NT2/D1 (cell line): ENCODE measurements at regions not wholly inside any gene's neighbourhood (a gene's known extent, or its start where the extent isn't known, plus 50 kb on each side); places are given as distances from the start of the nearest gene placed in this dataset.

Source experiments
- DNase-seq: peaks from one replicate; pipeline ENCODE4 v3.0.0-alpha.2; 2011; ENCODE audit warnings: low read depth, low spot score
- H3K27me3 ChIP-seq: 2 replicates; pipeline ENCODE4 v1.6.0; 2011; ENCODE audit warnings: mild to moderate bottlenecking; ENCODE audit not compliant: insufficient read length, insufficient read depth
- H3K36me3 ChIP-seq: 2 replicates; pipeline ENCODE4 v1.6.1; 2011; ENCODE audit warnings: mild to moderate bottlenecking, low read length, mixed read lengths; ENCODE audit not compliant: insufficient read depth, insufficient read length
- H3K4me1 ChIP-seq: 2 replicates; pipeline ENCODE4 v1.5.1; 2011; ENCODE audit not compliant: insufficient read depth, insufficient read length
- H3K4me3 ChIP-seq: 2 replicates; pipeline ENCODE4 v1.5.1; 2011; ENCODE audit warnings: low read depth; ENCODE audit not compliant: insufficient read length
- H3K9ac ChIP-seq: 2 replicates; pipeline ENCODE4 v1.6.0; 2011; ENCODE audit warnings: low read depth; ENCODE audit not compliant: insufficient read length
- H3K9me3 ChIP-seq: 2 replicates; pipeline ENCODE4 v1.5.1; 2011; ENCODE audit warnings: mild to moderate bottlenecking, low read length; ENCODE audit not compliant: insufficient read depth
- SUZ12 ChIP-seq: IDR thresholded peaks from 2 replicates; pipeline ENCODE4 v1.6.1; 2011; ENCODE audit not compliant: insufficient read length, insufficient read depth; ENCODE audit errors: extremely low read depth
- YY1 ChIP-seq: IDR thresholded peaks from 2 replicates; pipeline ENCODE4 v1.6.1; 2011; ENCODE audit not compliant: insufficient read length, insufficient read depth
- ZNF274 ChIP-seq: IDR thresholded peaks from 2 replicates; pipeline ENCODE4 v1.6.1; 2011; ENCODE audit warnings: mild to moderate bottlenecking, low read depth, low read length

GRCh38 chr6:33926451-33926850 is 122.6 kb upstream of the MLN start:
- Histone ChIP-seq H3K36me3 (no peaks in the 10 kb centered on the region), H3K9ac (no peak overlapping the region), H3K9me3 (peaks cover 15% of the 10 kb centered on the region), H3K27me3 (no peaks in the 10 kb centered on the region), H3K4me3 (no peak overlapping the region), H3K4me1 (no peaks in the 10 kb centered on the region)
- TF ChIP-seq SUZ12 (no peak), ZNF274 (no peak), YY1 (no peak)
- DNase-seq = no peak

GRCh38 chr6:33925936-33926335 is 122.1 kb upstream of the MLN start:
- H3K36me3 ChIP-seq = no peaks in the 10 kb centered on the region
- no peak overlapping the region for H3K9ac ChIP-seq
- H3K27me3 ChIP-seq = no peaks in the 10 kb centered on the region
- DNase-seq = no peak
- peaks cover 15% of the 10 kb centered on the region for H3K9me3 ChIP-seq
- H3K4me1 ChIP-seq = no peaks in the 10 kb centered on the region
- TF ChIP-seq ZNF274 = no peak
- TF ChIP-seq YY1 = no peak
- no peak for TF ChIP-seq SUZ12
- no peak overlapping the region for H3K4me3 ChIP-seq

GRCh38 chr6:33925210-33925609 is 121.4 kb upstream of the MLN start:
- TF ChIP-seq YY1 (no peak), SUZ12 (no peak), ZNF274 (no peak)
- Histone ChIP-seq H3K27me3 (no peaks in the 10 kb centered on the region), H3K4me1 (no peaks in the 10 kb centered on the region), H3K4me3 (no peak overlapping the region), H3K9ac (no peak overlapping the region), H3K36me3 (no peaks in the 10 kb centered on the region), H3K9me3 (peaks cover 15% of the 10 kb centered on the region)
- DNase-seq = no peak

- TF ChIP-seq YY1 (no peak), ZNF274 (no peak), SUZ12 (no peak)
- no peaks in the 10 kb centered on the region for H3K36me3 ChIP-seq
- DNase-seq = no peak
- no peak overlapping the region for H3K9ac ChIP-seq
- no peaks in the 10 kb centered on the region for H3K27me3 ChIP-seq
- no peak overlapping the region for H3K4me3 ChIP-seq
- no peaks in the 10 kb centered on the region for H3K4me1 ChIP-seq
- H3K9me3 ChIP-seq = peaks cover 15% of the 10 kb centered on the region
Measured at GRCh38 chr6:33924681-33925080, 120.9 kb upstream of the MLN start.

- Histone ChIP-seq H3K4me1 (no peaks in the 10 kb centered on the region), H3K9me3 (peaks cover 15% of the 10 kb centered on the region), H3K4me3 (no peak overlapping the region), H3K36me3 (no peaks in the 10 kb centered on the region), H3K9ac (no peak overlapping the region), H3K27me3 (no peaks in the 10 kb centered on the region)
- no peak for TF ChIP-seq ZNF274
- TF ChIP-seq YY1 = no peak
- no peak for TF ChIP-seq SUZ12
- no peak for DNase-seq
Measured at GRCh38 chr6:33923857-33924514, 120.2 kb upstream of the MLN start.

GRCh38 chr6:33921745-33922144 is 117.9 kb upstream of the MLN start:
- peaks cover 10% of the 10 kb centered on the region; the same call in 1 of the 2 replicates for H3K9me3 ChIP-seq
- no peaks in the 10 kb centered on the region for H3K4me1 ChIP-seq
- TF ChIP-seq YY1 = no peak
- no peak for TF ChIP-seq ZNF274
- TF ChIP-seq SUZ12 = no peak
- no peak overlapping the region for H3K9ac ChIP-seq
- no peak overlapping the region for H3K4me3 ChIP-seq
- no peak for DNase-seq
- H3K27me3 ChIP-seq = no peaks in the 10 kb centered on the region
- H3K36me3 ChIP-seq = no peaks in the 10 kb centered on the region

- no peak for DNase-seq
- H3K36me3 ChIP-seq = no peaks in the 10 kb centered on the region
- peaks cover 10% of the 10 kb centered on the region; the same call in 1 of the 2 replicates for H3K9me3 ChIP-seq
- no peaks in the 10 kb centered on the region for H3K27me3 ChIP-seq
- H3K4me1 ChIP-seq = no peaks in the 10 kb centered on the region
- no peak overlapping the region for H3K9ac ChIP-seq
- TF ChIP-seq YY1 (no peak), ZNF274 (no peak), SUZ12 (no peak)
- H3K4me3 ChIP-seq = no peak overlapping the region
Measured at GRCh38 chr6:33918175-33918695, 114.4 kb upstream of the MLN start.

GRCh38 chr6:33915134-33915533 is 111.3 kb upstream of the MLN start:
- TF ChIP-seq ZNF274 (no peak), SUZ12 (no peak), YY1 (no peak)
- H3K9ac ChIP-seq = no peak overlapping the region
- H3K4me1 ChIP-seq = no peaks in the 10 kb centered on the region
- H3K4me3 ChIP-seq = no peak overlapping the region
- no peaks in the 10 kb centered on the region for H3K27me3 ChIP-seq
- H3K36me3 ChIP-seq = no peaks in the 10 kb centered on the region
- H3K9me3 ChIP-seq = peaks cover 10% of the 10 kb centered on the region; the same call in 1 of the 2 replicates
- DNase-seq = no peak
